SK-N-SH treated with all-trans-retinoic acid at 6 μM for 48 hours (cell line): ENCODE measurements at regions not wholly inside any gene's neighbourhood (a gene's known extent, or its start where the extent isn't known, plus 50 kb on each side); places are given as distances from the start of the nearest gene placed in this dataset.

ENCODE experiments used
- ATAC-seq: fragments of 200-7000 bp; cut with Tn5 transposase; 3 replicates; pipeline ENCODE4 v1.9.1; 2020; ENCODE audit warnings: mild to moderate bottlenecking, moderate library complexity
- ARNTL ChIP-seq: fragments of 450-650 bp; formaldehyde crosslinking; IDR thresholded peaks from 2 replicates; pipeline ENCODE4 v1.5.0; 2020; ENCODE audit warnings: low read depth, mild to moderate bottlenecking, moderate library complexity, borderline replicate concordance
- BACH2 ChIP-seq: fragments of 250-450 bp; sonication (Bioruptor Pico); IDR thresholded peaks from 2 replicates; pipeline ENCODE4 v1.9.0; 2021; ENCODE audit warnings: mild to moderate bottlenecking, borderline replicate concordance
- CREB5 ChIP-seq: fragments of 250-450 bp; sonication (Bioruptor Pico); IDR thresholded peaks from 2 replicates; pipeline ENCODE4 v1.5.1; 2020; ENCODE audit warnings: low read depth, mild to moderate bottlenecking, moderate library complexity
- CSDC2 ChIP-seq: fragments of 250-450 bp; sonication (Bioruptor Pico); IDR thresholded peaks from 2 replicates; pipeline ENCODE4 v1.5.0; 2020; ENCODE audit warnings: mild to moderate bottlenecking, moderate library complexity
- CSRNP3 ChIP-seq: fragments of 250-450 bp; sonication (Bioruptor Pico); IDR thresholded peaks from 2 replicates; pipeline ENCODE4 v1.5.1; 2021; ENCODE audit warnings: mild to moderate bottlenecking, moderate library complexity
- ISL1 ChIP-seq: fragments of 250-450 bp; sonication (Bioruptor Pico); IDR thresholded peaks from 2 replicates; pipeline ENCODE4 v2.1.2; 2022; ENCODE audit warnings: mild to moderate bottlenecking, moderate library complexity
- OSR1 ChIP-seq: fragments of 250-450 bp; sonication (Bioruptor Pico); IDR thresholded peaks from 2 replicates; pipeline ENCODE4 v1.8.0; 2022; ENCODE audit warnings: moderate library complexity, mild to moderate bottlenecking, inconsistent platforms
- PATZ1 ChIP-seq: fragments of 250-450 bp; sonication (Bioruptor Pico); IDR thresholded peaks from 2 replicates; pipeline ENCODE4 v1.8.0; 2020; ENCODE audit warnings: mild to moderate bottlenecking, moderate library complexity, borderline replicate concordance
- POU6F1 ChIP-seq: fragments of 250-450 bp; sonication (Bioruptor Pico); IDR thresholded peaks from 2 replicates; pipeline ENCODE4 v1.8.0; 2021; ENCODE audit warnings: low read depth, mild to moderate bottlenecking, moderate library complexity, borderline replicate concordance
- PPARA ChIP-seq: fragments of 250-450 bp; sonication (Bioruptor Pico); IDR thresholded peaks from 2 replicates; pipeline ENCODE4 v1.5.0; 2020; ENCODE audit warnings: mild to moderate bottlenecking, borderline replicate concordance
- RARB ChIP-seq: fragments of 250-450 bp; sonication (Bioruptor Pico); IDR thresholded peaks from 2 replicates; pipeline ENCODE4 v1.8.0; 2021; ENCODE audit warnings: mild to moderate bottlenecking, moderate library complexity
- SNAI2 ChIP-seq: fragments of 250-450 bp; sonication (Bioruptor Pico); IDR thresholded peaks from 2 replicates; pipeline ENCODE4 v1.5.0; 2020; ENCODE audit warnings: mild to moderate bottlenecking, moderate library complexity
- TCF4 ChIP-seq: fragments of 250-450 bp; sonication (Bioruptor Pico); IDR thresholded peaks from 2 replicates; pipeline ENCODE4 v1.8.0; 2021; ENCODE audit warnings: mild to moderate bottlenecking, moderate library complexity, borderline replicate concordance
- TOX ChIP-seq: fragments of 250-450 bp; sonication (Bioruptor Pico); IDR thresholded peaks from 2 replicates; pipeline ENCODE4 v1.8.0; 2021; ENCODE audit warnings: mild to moderate bottlenecking, moderate library complexity, borderline replicate concordance
- TSHZ2 ChIP-seq: fragments of 250-450 bp; sonication (Bioruptor Pico); IDR thresholded peaks from 2 replicates; pipeline ENCODE4 v1.5.0; 2020; ENCODE audit warnings: mild to moderate bottlenecking, moderate library complexity
- ZFP3 ChIP-seq: fragments of 250-450 bp; sonication (Bioruptor Pico); IDR thresholded peaks from 2 replicates; pipeline ENCODE4 v1.5.0; 2020; ENCODE audit warnings: mild to moderate bottlenecking, moderate library complexity
- ZFP30 ChIP-seq: fragments of 450-650 bp; formaldehyde crosslinking; IDR thresholded peaks from 2 replicates; pipeline ENCODE4 v1.5.0; 2022; ENCODE audit warnings: mild to moderate bottlenecking, moderate library complexity
- ZNF565 ChIP-seq: fragments of 450-650 bp; formaldehyde crosslinking; conservative IDR thresholded peaks from 2 replicates; pipeline ENCODE4 v1.5.0; 2020; ENCODE audit warnings: low read depth, mild to moderate bottlenecking, moderate library complexity
- ZNF70 ChIP-seq: fragments of 450-650 bp; formaldehyde crosslinking; IDR thresholded peaks from 2 replicates; pipeline ENCODE4 v1.5.0; 2020; ENCODE audit warnings: mild to moderate bottlenecking, moderate library complexity

GRCh38 chr9:14508884-14509283 lies 184.3 kb downstream of the ZDHHC21 start:
- ATAC-seq = no peak
- TF ChIP-seq ZFP30 (CRISPR knock-in tag) = no peak
- TF ChIP-seq PATZ1 = no peak
- TF ChIP-seq ARNTL (CRISPR knock-in tag) = no peak

- ATAC-seq = no peak
Measured at GRCh38 chr9:14501366-14501765, 187.4 kb upstream of the NFIB start.

GRCh38 chr9:14500705-14501104 lies 186.8 kb upstream of the NFIB start:
- TF ChIP-seq ARNTL (CRISPR knock-in tag) = no peak
- no peak for TF ChIP-seq OSR1 (CRISPR knock-in tag)
- no peak for TF ChIP-seq ZNF70 (CRISPR knock-in tag)
- no peak for TF ChIP-seq CREB5 (CRISPR knock-in tag)
- TF ChIP-seq PPARA = no peak
- no peak for TF ChIP-seq ZFP30 (CRISPR knock-in tag)
- TF ChIP-seq TOX = no peak
- TF ChIP-seq CSDC2 (CRISPR knock-in tag) = no peak
- ATAC-seq = no peak

More at GRCh38 chr9:14501366-14501765, 187.4 kb upstream of the NFIB start:
- TF ChIP-seq TSHZ2 (no peak), PATZ1 (no peak), ISL1 (CRISPR knock-in tag) (no peak), ARNTL (CRISPR knock-in tag) (no peak), POU6F1 (CRISPR knock-in tag) (no peak), RARB (CRISPR knock-in tag) (no peak), ZFP30 (CRISPR knock-in tag) (no peak)

- no peak for ATAC-seq
- TF ChIP-seq PPARA (no peak), CSDC2 (CRISPR knock-in tag) (no peak), ARNTL (CRISPR knock-in tag) (no peak), TCF4 (no peak), ZFP3 (no peak), TSHZ2 (no peak), RARB (CRISPR knock-in tag) (no peak), TOX (no peak), PATZ1 (no peak), BACH2 (CRISPR knock-in tag) (no peak), ZNF565 (CRISPR knock-in tag) (no peak), CSRNP3 (CRISPR knock-in tag) (no peak), ZNF70 (CRISPR knock-in tag) (no peak), SNAI2 (CRISPR knock-in tag) (no peak), ISL1 (CRISPR knock-in tag) (no peak)
- TF ChIP-seq, all 23 proteins: peak for 0
Measured at GRCh38 chr9:14499976-14500375, 186.0 kb upstream of the NFIB start.
